ENCODE measurements at regions not wholly inside any gene's neighbourhood (a gene's known extent, or its start where the extent isn't known, plus 50 kb on each side); places are given as distances from the start of the nearest gene placed in this dataset.
"Not testable (repeated sequence)": the region's sequence is repeated elsewhere in the genome, so short reads cannot be mapped to it uniquely, and the experiment has no call there.

DNA sequence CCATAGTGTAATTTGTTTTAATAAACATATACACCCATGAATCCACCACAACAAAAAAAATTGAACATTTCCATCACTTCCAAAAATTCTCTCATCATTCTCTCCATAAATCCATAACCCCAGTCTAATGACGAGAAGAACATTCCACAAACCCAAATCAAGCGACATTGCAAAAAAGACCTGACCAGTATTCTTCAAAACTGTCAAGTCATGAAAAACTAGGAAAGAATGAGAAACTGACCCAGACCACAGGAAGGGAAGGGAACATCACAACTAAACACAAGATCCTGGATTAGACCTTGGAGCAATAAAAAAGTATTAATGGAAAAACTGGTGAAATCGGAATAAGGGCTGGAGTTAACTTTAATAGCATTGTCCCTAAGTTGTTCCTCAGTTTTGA, 141.3 kb upstream of the SLC35G4 start:
- Histone ChIP-seq H3K4me1 (ENCODE audit: insufficient read depth) (no peaks in the 10 kb centered on the region), H4K20me1 (ENCODE audit: insufficient read depth) (no peaks in the 10 kb centered on the region), H3F3A (ENCODE audit: insufficient read depth) (no peaks in the 10 kb centered on the region), H3K4me3 (no peak overlapping the region), H3K27ac (no peak overlapping the region), H3K4me2 (ENCODE audit: unreplicated experiment) (no peak overlapping the region), H3K9me3 (ENCODE audit: low read depth) (no peaks in the 10 kb centered on the region), H3K79me2 (ENCODE audit: insufficient read depth) (no peaks in the 10 kb centered on the region), H2AFZ (no peak overlapping the region), H3K9ac (no peak overlapping the region), H3K9me2 (ENCODE audit: insufficient read depth) (no peaks in the 10 kb centered on the region), H3K36me3 (ENCODE audit: low read depth) (no peaks in the 10 kb centered on the region), H3K27me3 (replicated peaks; ENCODE audit: insufficient read depth) (peaks cover 18% of the 10 kb centered on the region)
- in situ Hi-C loops (cut with MboI), result no loop called here
- no peak for DNase-seq
- no peak for TF ChIP-seq EZH2 (IDR thresholded peaks at IDR 0.05; ENCODE audit: insufficient read depth, poor library complexity, severe bottlenecking)
- no peak for TF ChIP-seq EZH2phosphoT487 (IDR thresholded peaks at IDR 0.05; ENCODE audit: insufficient read depth, low read depth)
- 25 to 30% methylated on average over 3 of the region's 3 CpGs for WGBS, 2 experiments (ENCODE audit: low coverage in 1 of 2, low lambda C conversion rate in 2 of 2, missing lambda C conversion rate in 2 of 2)

GRCh38 chr18:11467611-11468010, 141.8 kb upstream of the SLC35G4 start:
- Histone ChIP-seq H2AFZ (no peak overlapping the region), H4K20me1 (ENCODE audit: insufficient read depth) (no peaks in the 10 kb centered on the region), H3K79me2 (ENCODE audit: insufficient read depth) (no peaks in the 10 kb centered on the region), H3K9ac (no peak overlapping the region), H3K27me3 (replicated peaks; ENCODE audit: insufficient read depth) (peaks cover 18% of the 10 kb centered on the region), H3K4me1 (ENCODE audit: insufficient read depth) (no peaks in the 10 kb centered on the region), H3K4me3 (no peak overlapping the region), H3F3A (ENCODE audit: insufficient read depth) (no peaks in the 10 kb centered on the region), H3K9me2 (ENCODE audit: insufficient read depth) (no peaks in the 10 kb centered on the region), H3K4me2 (ENCODE audit: unreplicated experiment) (no peak overlapping the region), H3K36me3 (ENCODE audit: low read depth) (no peaks in the 10 kb centered on the region), H3K27ac (no peak overlapping the region), H3K9me3 (ENCODE audit: low read depth) (no peaks in the 10 kb centered on the region)
- DNase-seq, result no peak
- TF ChIP-seq EZH2phosphoT487 (IDR thresholded peaks at IDR 0.05; ENCODE audit: insufficient read depth, low read depth) (no peak), EZH2 (IDR thresholded peaks at IDR 0.05; ENCODE audit: insufficient read depth, poor library complexity, severe bottlenecking) (no peak)
- in situ Hi-C loops (cut with MboI), result no loop called here
- WGBS, 2 experiments (ENCODE audit: low coverage in 1 of 2, low lambda C conversion rate in 2 of 2, missing lambda C conversion rate in 2 of 2), result 61 to 69% methylated on average over 2 of the region's 2 CpGs

- no peak for TF ChIP-seq EZH2phosphoT487 (IDR thresholded peaks at IDR 0.05; ENCODE audit: insufficient read depth, low read depth)
- TF ChIP-seq EZH2 (IDR thresholded peaks at IDR 0.05; ENCODE audit: insufficient read depth, poor library complexity, severe bottlenecking), result no peak
- H3K36me3 ChIP-seq (ENCODE audit: low read depth), result no peaks in the 10 kb centered on the region
Measured at GRCh38 chr18:11464129-11464528, 145.3 kb upstream of the SLC35G4 start.

DNA sequence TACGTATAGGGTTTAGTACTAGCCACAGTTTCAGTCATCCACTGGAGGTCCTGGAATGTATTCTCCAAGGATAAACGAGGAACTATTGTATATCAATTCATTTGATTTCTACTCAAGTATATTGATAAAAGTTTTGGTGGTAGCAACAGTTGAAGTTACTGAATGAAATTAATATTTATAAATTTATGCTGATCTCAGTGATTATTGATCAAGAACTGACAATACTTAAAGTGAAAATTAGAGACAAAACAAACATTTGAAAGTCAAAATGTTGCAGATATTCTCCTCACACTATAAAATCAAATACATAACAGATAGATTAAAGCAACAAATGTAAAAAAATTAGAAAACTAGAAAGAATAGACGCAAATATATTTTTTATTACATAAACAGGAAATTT, 150.9 kb upstream of the SLC35G4 start:
- no peak for TF ChIP-seq EZH2 (IDR thresholded peaks at IDR 0.05; ENCODE audit: insufficient read depth, poor library complexity, severe bottlenecking)
- no peak for TF ChIP-seq EZH2phosphoT487 (IDR thresholded peaks at IDR 0.05; ENCODE audit: insufficient read depth, low read depth)
- no peak overlapping the region for H3K4me3 ChIP-seq
- no peaks in the 10 kb centered on the region for H3F3A ChIP-seq (ENCODE audit: insufficient read depth)
- H3K4me2 ChIP-seq (ENCODE audit: unreplicated experiment), result no peak overlapping the region
- H4K20me1 ChIP-seq (ENCODE audit: insufficient read depth), result no peaks in the 10 kb centered on the region
- 75% methylated on average over 3 of the region's 3 CpGs for WGBS, 2 experiments (ENCODE audit: low coverage in 1 of 2, low lambda C conversion rate in 2 of 2, missing lambda C conversion rate in 2 of 2)
- H3K36me3 ChIP-seq (ENCODE audit: low read depth), result no peaks in the 10 kb centered on the region
- H3K9me3 ChIP-seq (ENCODE audit: low read depth), result no peaks in the 10 kb centered on the region
- H3K27ac ChIP-seq, result no peak overlapping the region
- no peaks in the 10 kb centered on the region for H3K4me1 ChIP-seq (ENCODE audit: insufficient read depth)
- in situ Hi-C loops (cut with MboI), result no loop called here
- DNase-seq, result no peak
- H3K9ac ChIP-seq, result no peak overlapping the region
- H2AFZ ChIP-seq, result no peak overlapping the region
- H3K9me2 ChIP-seq (ENCODE audit: insufficient read depth), result no peaks in the 10 kb centered on the region
- no peaks in the 10 kb centered on the region; the same call in none of the 2 replicates for H3K27me3 ChIP-seq (replicated peaks; ENCODE audit: insufficient read depth)
- no peaks in the 10 kb centered on the region for H3K79me2 ChIP-seq (ENCODE audit: insufficient read depth)

More at GRCh38 chr18:11464129-11464528, 145.3 kb upstream of the SLC35G4 start:
- no peaks in the 10 kb centered on the region for H3F3A ChIP-seq (ENCODE audit: insufficient read depth)
- no peak overlapping the region for H3K27ac ChIP-seq
- H3K9ac ChIP-seq, result no peak overlapping the region
- no peak overlapping the region for H3K4me3 ChIP-seq
- no peaks in the 10 kb centered on the region for H3K4me1 ChIP-seq (ENCODE audit: insufficient read depth)
- WGBS, 2 experiments (ENCODE audit: low coverage in 1 of 2, low lambda C conversion rate in 2 of 2, missing lambda C conversion rate in 2 of 2), result 47 to 62% methylated on average over 2 of the region's 2 CpGs
- peaks cover 18% of the 10 kb centered on the region; the same call in 1 of the 2 replicates for H3K27me3 ChIP-seq (replicated peaks; ENCODE audit: insufficient read depth)
- in situ Hi-C loops (cut with MboI), result no loop called here
- H3K9me3 ChIP-seq (ENCODE audit: low read depth), result no peaks in the 10 kb centered on the region
- no peaks in the 10 kb centered on the region for H3K9me2 ChIP-seq (ENCODE audit: insufficient read depth)
- H4K20me1 ChIP-seq (ENCODE audit: insufficient read depth), result no peaks in the 10 kb centered on the region
- H3K79me2 ChIP-seq (ENCODE audit: insufficient read depth), result no peaks in the 10 kb centered on the region
- DNase-seq, result no peak
- no peak overlapping the region for H3K4me2 ChIP-seq (ENCODE audit: unreplicated experiment)
- H2AFZ ChIP-seq, result no peak overlapping the region

DNA sequence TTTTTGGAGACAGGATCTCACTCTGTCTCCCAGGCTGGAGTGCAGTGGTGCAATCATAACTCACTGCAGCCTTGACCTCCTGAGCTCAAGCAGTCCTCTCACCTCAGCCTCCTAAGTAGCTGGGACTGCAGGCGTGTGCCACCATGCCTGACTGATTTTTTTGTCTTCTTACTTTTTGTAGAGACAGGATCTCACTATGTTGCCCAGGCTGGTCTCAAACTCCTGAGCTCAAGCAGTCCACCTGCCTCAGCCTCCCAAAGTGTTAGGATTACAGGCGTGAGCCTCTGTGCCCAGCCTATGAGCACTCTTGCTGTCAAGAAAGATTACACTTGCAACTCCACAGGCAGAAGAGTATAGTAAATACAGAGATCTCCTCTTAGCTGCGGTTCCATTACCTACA, 151.5 kb upstream of the SLC35G4 start:
- H3K4me2 ChIP-seq (ENCODE audit: unreplicated experiment); H3K9ac ChIP-seq; H3K27ac ChIP-seq; DNase-seq; H3K9me2 ChIP-seq (ENCODE audit: insufficient read depth); H2AFZ ChIP-seq; H3K4me1 ChIP-seq (ENCODE audit: insufficient read depth); in situ Hi-C loops (cut with MboI); H3F3A ChIP-seq (ENCODE audit: insufficient read depth); H3K4me3 ChIP-seq; H3K36me3 ChIP-seq (ENCODE audit: low read depth); H3K9me3 ChIP-seq (ENCODE audit: low read depth); H4K20me1 ChIP-seq (ENCODE audit: insufficient read depth); H3K79me2 ChIP-seq (ENCODE audit: insufficient read depth); H3K27me3 ChIP-seq (replicated peaks; ENCODE audit: insufficient read depth): not testable (repeated sequence)
- 48 to 50% methylated on average over 3 of the region's 3 CpGs for WGBS, 2 experiments (ENCODE audit: low coverage in 1 of 2, low lambda C conversion rate in 2 of 2, missing lambda C conversion rate in 2 of 2)

Measured in GM23248 (cell line).